Transverse colon (tissue), 4 donors: ENCODE measurements at regions not wholly inside any gene's neighbourhood (a gene's known extent, or its start where the extent isn't known, plus 50 kb on each side); places are given as distances from the start of the nearest gene placed in this dataset.

Experiments used
- DNase-seq: peaks from one replicate; pipeline ENCODE4 v3.0.0-alpha.2; 2019
- H3K27ac ChIP-seq, 4 donors: fragments of 200-600 bp; sonication (generic); 2 replicates each; pipeline ENCODE4 v1.5.1; 2016 to 2018; ENCODE audit warnings: inconsistent platforms in 4 of 4
- H3K27me3 ChIP-seq: fragments of 200-600 bp; sonication (generic); 2 replicates; pipeline ENCODE4 v1.5.1; 2017; ENCODE audit warnings: inconsistent platforms
- H3K36me3 ChIP-seq, 4 donors: fragments of 200-600 bp; sonication (generic); 2 replicates each; pipeline ENCODE4 v1.5.1; 2017 to 2019; ENCODE audit warnings: inconsistent platforms in 4 of 4
- H3K4me1 ChIP-seq, 4 donors: fragments of 200-600 bp; sonication (generic); 2 replicates each; pipeline ENCODE4 v1.5.1; 2017 to 2020; ENCODE audit warnings: inconsistent platforms in 4 of 4
- H3K4me3 ChIP-seq, 4 donors: fragments of 200-600 bp; sonication (generic); 1 replicate in 1 of 4; 2 replicates in 3 of 4; pipeline versions ENCODE4 v1.5.1 to v1.6.1; 2017 to 2019; ENCODE audit warnings: inconsistent platforms in 4 of 4
- H3K9me3 ChIP-seq, 2 donors: fragments of 200-600 bp; sonication (generic); 2 replicates each; pipeline ENCODE4 v1.5.1; 2017 to 2019; ENCODE audit warnings: inconsistent platforms in 2 of 2
- CTCF ChIP-seq, 5 experiments: fragments of 200-600 bp in 3 of 5; fragments of 450-650 bp in 2 of 5; sonication (generic) in 3 of 5; IDR thresholded peaks; 1 replicate in 2 of 5; 2 replicates in 3 of 5; pipeline ENCODE4 v1.5.1; 2016 to 2017; ENCODE audit warnings: antibody characterized with exemption in 5 of 5, inconsistent platforms in 3 of 5, mild to moderate bottlenecking in 2 of 5, moderate library complexity in 1 of 5
- EP300 ChIP-seq: sonication (generic); formaldehyde crosslinking; IDR thresholded peaks from one replicate; pipeline ENCODE4 v1.6.1; 2017; ENCODE audit warnings: antibody characterized with exemption, low read depth
- POLR2A ChIP-seq: fragments of 450-650 bp; IDR thresholded peaks from one replicate; pipeline ENCODE4 v1.6.1; 2016; ENCODE audit warnings: antibody characterized with exemption, mild to moderate bottlenecking, moderate library complexity
- POLR2AphosphoS5 ChIP-seq, 3 donors: sonication (generic); formaldehyde crosslinking; IDR thresholded peaks; one replicate each; pipeline ENCODE4 v1.6.1; 2016; ENCODE audit warnings: antibody characterized with exemption in 3 of 3
- WGBS, 2 donors: methylation state at CpG; one replicate each; pipeline ENCODE4 v1.1.5; 2018; ENCODE audit warnings: low coverage in 1 of 2; 5-methylcytosine and 5-hydroxymethylcytosine counted together
- in situ Hi-C, 4 donors: fragments of 200-750 bp; cut with MboI; loops; one replicate each; pipeline versions ENCODE4 v1.15.0 to v1.15.1; 2017; ENCODE audit warnings: low sequenced_read_pairs in 3 of 4, low pct_ligation_motif_present in 1 of 4, low pct_unique_long_range_greater_than_20kb in 1 of 4
- intact Hi-C: fragments of 100-400 bp; cut with DNase I; formaldehyde crosslinking; loops from one replicate; pipeline ENCODE4 v1.15.1; 2023; ENCODE audit warnings: low total_unique reads

GRCh38 chr5:162544905-162545304 lies 477.3 kb downstream of the GABRG2 start:
- Histone ChIP-seq H3K36me3 (no peaks in the 10 kb centered on the region), H3K9me3 (peaks cover 0 to 3% of the 10 kb centered on the region in 2 donors), H3K4me1 (no peaks in the 10 kb centered on the region), H3K27me3 (no peaks in the 10 kb centered on the region), H3K4me3 (no peak overlapping the region), H3K27ac (no peak overlapping the region)
- in situ Hi-C loops (no loop called here), intact Hi-C loops (no loop called here)
- WGBS, 2 donors: 94 to 97% methylated on average over 2 of the region's 2 CpGs
- no peak for TF ChIP-seq CTCF (IDR thresholded peaks at IDR 0.05)
- no peak for TF ChIP-seq POLR2AphosphoS5 (IDR thresholded peaks at IDR 0.05)
- TF ChIP-seq EP300: no peak
- TF ChIP-seq POLR2A: no peak
- no peak for DNase-seq

- no peak for DNase-seq
- no peak overlapping the region for H3K4me3 ChIP-seq
- H3K36me3 ChIP-seq: no peaks in the 10 kb centered on the region
- TF ChIP-seq POLR2A (no peak), POLR2AphosphoS5 (IDR thresholded peaks at IDR 0.05) (no peak), EP300 (no peak), CTCF (IDR thresholded peaks at IDR 0.05) (no peak)
- H3K27me3 ChIP-seq: no peaks in the 10 kb centered on the region
- in situ Hi-C loops: no loop called here
- H3K4me1 ChIP-seq: no peaks in the 10 kb centered on the region
- no peak overlapping the region for H3K27ac ChIP-seq
- WGBS, 2 donors: 90% methylated on average over 7 to 13 of the region's 13 CpGs
- peaks cover 0 to 3% of the 10 kb centered on the region in 2 donors for H3K9me3 ChIP-seq
- intact Hi-C loops: no loop called here
Observed at GRCh38 chr5:162550236-162550635, 482.7 kb downstream of the GABRG2 start.

DNA sequence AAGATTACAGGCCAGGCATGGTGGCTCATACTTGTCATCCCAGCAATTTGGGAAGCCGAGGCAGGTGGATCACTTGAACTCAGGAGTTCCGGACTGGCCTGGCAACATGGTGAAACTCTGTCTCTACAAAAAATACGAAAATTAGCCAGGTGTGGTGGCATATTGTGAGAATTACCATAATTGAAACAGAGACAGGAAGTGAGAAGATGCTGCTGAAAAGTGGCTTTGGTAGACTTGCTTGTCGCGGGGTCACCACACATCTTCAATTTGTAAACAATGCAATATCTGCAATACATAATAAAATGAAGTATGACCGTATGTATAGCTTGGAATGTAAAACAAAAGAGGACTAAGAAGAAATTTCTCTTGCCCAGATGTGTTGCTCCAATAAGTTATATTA lies 490.5 kb downstream of the GABRG2 start:
- 77 to 83% methylated on average over 6 of the region's 6 CpGs for WGBS, 2 donors
- DNase-seq: no peak
- H3K27ac ChIP-seq: no peak overlapping the region
- no peaks in the 10 kb centered on the region for H3K36me3 ChIP-seq
- intact Hi-C loops (no loop called here), in situ Hi-C loops (no loop called here)
- H3K27me3 ChIP-seq: no peaks in the 10 kb centered on the region
- no peaks in the 10 kb centered on the region for H3K4me1 ChIP-seq
- no peaks in the 10 kb centered on the region for H3K9me3 ChIP-seq
- TF ChIP-seq POLR2A (no peak), CTCF (IDR thresholded peaks at IDR 0.05) (no peak), POLR2AphosphoS5 (IDR thresholded peaks at IDR 0.05) (no peak), EP300 (no peak)
- H3K4me3 ChIP-seq: no peak overlapping the region

- Histone ChIP-seq H3K4me3 (no peak overlapping the region), H3K36me3 (no peaks in the 10 kb centered on the region), H3K27ac (no peak overlapping the region), H3K4me1 (no peaks in the 10 kb centered on the region), H3K9me3 (no peaks in the 10 kb centered on the region), H3K27me3 (no peaks in the 10 kb centered on the region)
- 70 to 72% methylated on average over 2 to 3 of the region's 3 CpGs for WGBS, 2 donors
- no peak for DNase-seq
- intact Hi-C loops: no loop called here
- no peak for TF ChIP-seq CTCF (IDR thresholded peaks at IDR 0.05)
- no peak for TF ChIP-seq POLR2AphosphoS5 (IDR thresholded peaks at IDR 0.05)
- TF ChIP-seq POLR2A: no peak
- TF ChIP-seq EP300: no peak
- in situ Hi-C loops: no loop called here
Observed at GRCh38 chr5:162567644-162568043, 500.1 kb downstream of the GABRG2 start.
